Loucy (cell line): ENCODE measurements at regions not wholly inside any gene's neighbourhood (a gene's known extent, or its start where the extent isn't known, plus 50 kb on each side); places are given as distances from the start of the nearest gene placed in this dataset.

Source experiments
- H2AFZ ChIP-seq: fragments of 200-600 bp; sonication (generic); 2 replicates; pipeline ENCODE4 v1.6.0; 2016; ENCODE audit warnings: antibody characterized with exemption, mild to moderate bottlenecking, low read length, moderate library complexity
- H3F3A ChIP-seq: fragments of 200-600 bp; 2 replicates; pipeline ENCODE4 v1.6.0; 2016; ENCODE audit warnings: antibody characterized with exemption, low read depth, mild to moderate bottlenecking
- H3K27me3 ChIP-seq: fragments of 200-600 bp; sonication (generic); 2 replicates; pipeline ENCODE4 v1.6.1; 2014; ENCODE audit warnings: low read length, mild to moderate bottlenecking; ENCODE audit not compliant: insufficient read depth, poor library complexity, severe bottlenecking
- H3K36me3 ChIP-seq: fragments of 200-600 bp; sonication (generic); 2 replicates; pipeline ENCODE4 v1.6.1; 2016; ENCODE audit warnings: low read length; ENCODE audit not compliant: insufficient read depth
- H3K4me1 ChIP-seq: fragments of 200-600 bp; sonication (generic); 2 replicates; pipeline ENCODE4 v1.5.1; 2014; ENCODE audit warnings: low read length, mild to moderate bottlenecking; ENCODE audit not compliant: insufficient read depth, poor library complexity, severe bottlenecking
- H3K4me2 ChIP-seq: fragments of 200-600 bp; sonication (generic); 2 replicates; pipeline ENCODE4 v1.6.0; 2014; ENCODE audit warnings: antibody characterized with exemption, low read length, low read depth, mild to moderate bottlenecking; ENCODE audit not compliant: poor library complexity, severe bottlenecking
- H3K4me3 ChIP-seq: fragments of 200-600 bp; sonication (generic); 2 replicates; pipeline ENCODE4 v1.5.1; 2014; ENCODE audit warnings: low read length, mild to moderate bottlenecking, mixed read lengths; ENCODE audit not compliant: poor library complexity, severe bottlenecking
- H3K79me2 ChIP-seq: fragments of 200-600 bp; sonication (generic); 2 replicates; pipeline ENCODE4 v1.6.1; 2014; ENCODE audit warnings: low read length; ENCODE audit not compliant: insufficient read depth
- H3K9ac ChIP-seq: fragments of 200-600 bp; sonication (generic); 2 replicates; pipeline ENCODE4 v1.6.0; 2014; ENCODE audit warnings: mild to moderate bottlenecking, low read depth, low read length, moderate library complexity; ENCODE audit not compliant: poor library complexity, severe bottlenecking
- H3K9me2 ChIP-seq: fragments of 200-600 bp; sonication (generic); replicated peaks from 2 replicates; pipeline ENCODE4 v1.6.1; 2016; ENCODE audit warnings: low read depth, low read length, mixed read lengths
- H3K9me3 ChIP-seq: fragments of 200-600 bp; sonication (generic); 2 replicates; pipeline ENCODE4 v1.6.1; 2014; ENCODE audit warnings: mild to moderate bottlenecking, antibody characterized with exemption, low read length, low read depth; ENCODE audit not compliant: insufficient read depth
- H4K20me1 ChIP-seq: fragments of 200-600 bp; sonication (generic); 2 replicates; pipeline ENCODE4 v1.6.0; 2014; ENCODE audit warnings: antibody characterized with exemption, low read length, mild to moderate bottlenecking; ENCODE audit not compliant: insufficient read depth, poor library complexity, severe bottlenecking
- CTCF ChIP-seq: fragments of 200-600 bp; sonication (generic); conservative IDR thresholded peaks from 2 replicates; pipeline ENCODE4 v1.5.1; 2014; ENCODE audit warnings: mild to moderate bottlenecking, antibody characterized with exemption, low read length
- EZH2phosphoT487 ChIP-seq: fragments of 200-600 bp; IDR thresholded peaks from 2 replicates; pipeline ENCODE4 v1.6.1; 2018; ENCODE audit warnings: antibody characterized with exemption, mild to moderate bottlenecking, moderate library complexity, borderline replicate concordance

DNA sequence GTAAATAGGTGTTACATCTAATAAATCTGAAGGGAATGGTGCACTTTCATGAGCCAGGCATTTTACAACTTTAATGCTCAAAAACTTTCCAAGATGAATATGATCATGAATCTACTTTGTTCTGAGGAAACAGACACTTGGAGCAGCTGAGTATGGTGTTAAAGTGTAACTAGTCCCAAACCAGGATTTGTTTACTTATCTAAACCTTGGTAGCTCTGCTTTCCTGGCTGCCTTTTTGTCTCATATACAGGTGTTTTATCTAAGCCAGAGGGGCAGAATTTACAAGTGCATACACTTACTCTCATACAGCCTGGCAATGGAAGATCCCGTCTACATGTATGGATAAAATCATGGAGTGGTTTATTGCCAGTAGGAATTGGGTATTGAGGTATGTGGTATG is 171.5 kb downstream of the FAT3 start:
- H2AFZ ChIP-seq = no peak overlapping the region
- H3K4me2 ChIP-seq = no peak overlapping the region
- no peak overlapping the region for H3K4me3 ChIP-seq
- no peak overlapping the region for H3K9ac ChIP-seq
- no peaks in the 10 kb centered on the region for H3K36me3 ChIP-seq
- no peaks in the 10 kb centered on the region for H3K27me3 ChIP-seq
- no peaks in the 10 kb centered on the region for H4K20me1 ChIP-seq
- TF ChIP-seq EZH2phosphoT487 = no peak
- peaks cover 13% of the 10 kb centered on the region for H3K4me1 ChIP-seq
- no peaks in the 10 kb centered on the region for H3K9me3 ChIP-seq
- H3K79me2 ChIP-seq = no peaks in the 10 kb centered on the region
- no peaks in the 10 kb centered on the region for H3F3A ChIP-seq
- no peaks in the 10 kb centered on the region for H3K9me2 ChIP-seq

DNA sequence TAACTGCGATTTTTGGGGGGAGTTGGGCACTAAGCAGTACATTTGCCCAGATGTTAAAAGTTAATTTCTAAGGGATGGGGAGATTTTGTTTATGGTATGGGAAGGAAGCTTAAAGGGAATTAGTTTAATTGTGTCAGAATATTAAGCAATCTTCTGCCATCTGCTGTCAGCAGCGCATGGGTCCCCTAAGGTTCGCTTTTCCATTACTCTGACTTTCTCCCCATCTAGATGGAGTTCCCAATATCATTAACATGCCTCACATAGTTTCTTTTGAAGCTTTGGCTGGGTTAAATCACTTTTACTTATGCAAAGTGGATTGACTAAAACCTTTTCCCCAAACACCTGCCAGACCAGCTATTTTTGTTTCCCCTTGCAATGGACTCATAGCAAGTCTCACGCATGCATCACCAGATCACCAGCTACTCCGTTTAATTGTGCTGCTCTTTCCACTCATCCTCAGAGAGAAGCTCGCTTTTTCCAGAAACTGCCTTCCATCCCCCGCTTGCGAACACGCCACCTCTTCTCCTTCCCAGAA is 172.7 kb downstream of the FAT3 start:
- no peaks in the 10 kb centered on the region for H3F3A ChIP-seq
- no peak for TF ChIP-seq EZH2phosphoT487
- TF ChIP-seq CTCF = no peak; the same call in 1 of the 2 replicates
- no peak overlapping the region for H3K4me2 ChIP-seq
- no peaks in the 10 kb centered on the region for H3K9me3 ChIP-seq
- no peaks in the 10 kb centered on the region for H4K20me1 ChIP-seq
- no peaks in the 10 kb centered on the region for H3K27me3 ChIP-seq
- no peak overlapping the region for H3K4me3 ChIP-seq
- H2AFZ ChIP-seq = no peak overlapping the region
- H3K9ac ChIP-seq = no peak overlapping the region
- H3K9me2 ChIP-seq = no peaks in the 10 kb centered on the region
- no peaks in the 10 kb centered on the region for H3K79me2 ChIP-seq
- H3K4me1 ChIP-seq = peaks cover 12% of the 10 kb centered on the region
- H3K36me3 ChIP-seq = no peaks in the 10 kb centered on the region

- Histone ChIP-seq H3K9me3 (no peaks in the 10 kb centered on the region), H3K9ac (no peak overlapping the region), H4K20me1 (no peaks in the 10 kb centered on the region), H3K4me2 (no peak overlapping the region), H3K4me1 (peaks cover 6% of the 10 kb centered on the region), H3K79me2 (no peaks in the 10 kb centered on the region), H3F3A (no peaks in the 10 kb centered on the region), H3K36me3 (no peaks in the 10 kb centered on the region), H3K9me2 (no peaks in the 10 kb centered on the region), H3K27me3 (no peaks in the 10 kb centered on the region), H3K4me3 (no peak overlapping the region), H2AFZ (no peak overlapping the region)
- TF ChIP-seq EZH2phosphoT487 (no peak), CTCF (peak; percentile 47)
These were observed 175.1 kb downstream of the FAT3 start for GRCh38 chr11:92399705-92400104.

DNA sequence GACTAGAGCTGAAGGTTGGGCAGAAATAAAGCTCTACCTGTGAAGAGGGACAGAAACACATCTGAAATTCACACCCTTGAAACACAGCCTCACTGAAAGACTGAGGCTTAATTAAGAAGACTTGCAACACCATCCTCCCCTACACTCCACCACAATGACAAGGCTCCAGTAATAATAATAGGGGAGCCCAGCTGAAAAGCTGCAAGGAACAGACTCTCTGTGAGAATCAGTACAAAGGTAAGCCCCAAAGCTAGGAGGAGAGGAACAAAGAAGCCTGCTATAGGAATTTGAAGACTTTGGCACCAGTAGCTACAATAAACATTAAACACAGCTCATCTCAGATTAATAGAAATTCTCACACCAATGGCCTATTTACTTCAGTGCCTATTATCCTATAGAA is 176.9 kb downstream of the FAT3 start:
- Histone ChIP-seq H3K9me3 (no peaks in the 10 kb centered on the region), H3K79me2 (no peaks in the 10 kb centered on the region)

More for the DNA sequence above, 176.9 kb downstream of the FAT3 start:
- Histone ChIP-seq H3K27me3 (no peaks in the 10 kb centered on the region), H3K9ac (no peak overlapping the region), H3K36me3 (no peaks in the 10 kb centered on the region), H3K4me3 (no peak overlapping the region), H4K20me1 (no peaks in the 10 kb centered on the region), H3K4me2 (no peak overlapping the region), H3K4me1 (peaks cover 6% of the 10 kb centered on the region), H3K9me2 (no peaks in the 10 kb centered on the region), H3F3A (no peaks in the 10 kb centered on the region), H2AFZ (no peak overlapping the region)
- no peak for TF ChIP-seq CTCF
- no peak for TF ChIP-seq EZH2phosphoT487
